ENCODE measurements at regions not wholly inside any gene's neighbourhood (a gene's known extent, or its start where the extent isn't known, plus 50 kb on each side); places are given as distances from the start of the nearest gene placed in this dataset.

GRCh38 chr14:56720703-56721460 is 89.4 kb downstream of the OTX2 start:
- ChIA-PET CTCF (no interaction called here), POLR2A (no interaction called here)
- H3K4me3 ChIP-seq (ENCODE audit: low read depth, low read length), result no peak overlapping the region
- no peaks in the 10 kb centered on the region for H3K36me3 ChIP-seq (ENCODE audit: control insufficient read depth, insufficient read depth, low read length)
- TF ChIP-seq CTCF (IDR thresholded peaks at IDR 0.05; ENCODE audit: insufficient read depth, low read depth, low read length), result no peak
- H3K27me3 ChIP-seq (ENCODE audit: control insufficient read depth, insufficient read depth, low read length), result no peaks in the 10 kb centered on the region
- DNase-seq (ENCODE audit: low read depth), result no peak

- Histone ChIP-seq H3K36me3 (ENCODE audit: control insufficient read depth, insufficient read depth, low read length) (no peaks in the 10 kb centered on the region), H3K4me3 (ENCODE audit: low read depth, low read length) (no peak overlapping the region), H3K27me3 (ENCODE audit: control insufficient read depth, insufficient read depth, low read length) (no peaks in the 10 kb centered on the region)
- CTCF ChIA-PET, result no interaction called here
- no peak for DNase-seq (ENCODE audit: low read depth)
- POLR2A ChIA-PET, result no interaction called here
- no peak for TF ChIP-seq CTCF (IDR thresholded peaks at IDR 0.05; ENCODE audit: insufficient read depth, low read depth, low read length)
These were observed 92.0 kb downstream of the OTX2 start for GRCh38 chr14:56718312-56718711.

GRCh38 chr14:56716705-56717104 is 93.6 kb downstream of the OTX2 start:
- ChIA-PET POLR2A (no interaction called here), CTCF (no interaction called here)
- no peaks in the 10 kb centered on the region for H3K36me3 ChIP-seq (ENCODE audit: control insufficient read depth, insufficient read depth, low read length)
- DNase-seq (ENCODE audit: low read depth), result no peak
- no peak for TF ChIP-seq CTCF (IDR thresholded peaks at IDR 0.05; ENCODE audit: insufficient read depth, low read depth, low read length)
- H3K4me3 ChIP-seq (ENCODE audit: low read depth, low read length), result no peak overlapping the region
- H3K27me3 ChIP-seq (ENCODE audit: control insufficient read depth, insufficient read depth, low read length), result no peaks in the 10 kb centered on the region

- no peaks in the 10 kb centered on the region for H3K36me3 ChIP-seq (ENCODE audit: control insufficient read depth, insufficient read depth, low read length)
- POLR2A ChIA-PET, result no interaction called here
- no peak for DNase-seq (ENCODE audit: low read depth)
- H3K27me3 ChIP-seq (ENCODE audit: control insufficient read depth, insufficient read depth, low read length), result no peaks in the 10 kb centered on the region
- no peak for TF ChIP-seq CTCF (IDR thresholded peaks at IDR 0.05; ENCODE audit: insufficient read depth, low read depth, low read length)
- no peak overlapping the region for H3K4me3 ChIP-seq (ENCODE audit: low read depth, low read length)
- CTCF ChIA-PET, result interaction anchor here (0.9 kb wide), 1 partner anchor 15 kb away, joined by 3 read pairs; no protein-coding TSS in a partner anchor
These were observed 94.3 kb downstream of the OTX2 start for GRCh38 chr14:56715938-56716337.

GRCh38 chr14:56709201-56709600 is 101.1 kb downstream of the OTX2 start:
- no peak for TF ChIP-seq CTCF (IDR thresholded peaks at IDR 0.05; ENCODE audit: insufficient read depth, low read depth, low read length)
- DNase-seq (ENCODE audit: low read depth), result no peak
- ChIA-PET POLR2A (no interaction called here), CTCF (no interaction called here)
- no peaks in the 10 kb centered on the region for H3K36me3 ChIP-seq (ENCODE audit: control insufficient read depth, insufficient read depth, low read length)
- no peak overlapping the region for H3K4me3 ChIP-seq (ENCODE audit: low read depth, low read length)
- H3K27me3 ChIP-seq (ENCODE audit: control insufficient read depth, insufficient read depth, low read length), result no peaks in the 10 kb centered on the region
